ENCODE measurements at regions not wholly inside any gene's neighbourhood (a gene's known extent, or its start where the extent isn't known, plus 50 kb on each side); places are given as distances from the start of the nearest gene placed in this dataset.

- H3K27me3 ChIP-seq (ENCODE audit: insufficient read depth, poor library complexity, severe bottlenecking), result no peaks in the 10 kb centered on the region
- H3K27ac ChIP-seq (replicated peaks), result no peak overlapping the region
- no peak for TF ChIP-seq POLR2AphosphoS5 (IDR thresholded peaks at IDR 0.05; ENCODE audit: low read depth)
- TF ChIP-seq, protein P1, sequence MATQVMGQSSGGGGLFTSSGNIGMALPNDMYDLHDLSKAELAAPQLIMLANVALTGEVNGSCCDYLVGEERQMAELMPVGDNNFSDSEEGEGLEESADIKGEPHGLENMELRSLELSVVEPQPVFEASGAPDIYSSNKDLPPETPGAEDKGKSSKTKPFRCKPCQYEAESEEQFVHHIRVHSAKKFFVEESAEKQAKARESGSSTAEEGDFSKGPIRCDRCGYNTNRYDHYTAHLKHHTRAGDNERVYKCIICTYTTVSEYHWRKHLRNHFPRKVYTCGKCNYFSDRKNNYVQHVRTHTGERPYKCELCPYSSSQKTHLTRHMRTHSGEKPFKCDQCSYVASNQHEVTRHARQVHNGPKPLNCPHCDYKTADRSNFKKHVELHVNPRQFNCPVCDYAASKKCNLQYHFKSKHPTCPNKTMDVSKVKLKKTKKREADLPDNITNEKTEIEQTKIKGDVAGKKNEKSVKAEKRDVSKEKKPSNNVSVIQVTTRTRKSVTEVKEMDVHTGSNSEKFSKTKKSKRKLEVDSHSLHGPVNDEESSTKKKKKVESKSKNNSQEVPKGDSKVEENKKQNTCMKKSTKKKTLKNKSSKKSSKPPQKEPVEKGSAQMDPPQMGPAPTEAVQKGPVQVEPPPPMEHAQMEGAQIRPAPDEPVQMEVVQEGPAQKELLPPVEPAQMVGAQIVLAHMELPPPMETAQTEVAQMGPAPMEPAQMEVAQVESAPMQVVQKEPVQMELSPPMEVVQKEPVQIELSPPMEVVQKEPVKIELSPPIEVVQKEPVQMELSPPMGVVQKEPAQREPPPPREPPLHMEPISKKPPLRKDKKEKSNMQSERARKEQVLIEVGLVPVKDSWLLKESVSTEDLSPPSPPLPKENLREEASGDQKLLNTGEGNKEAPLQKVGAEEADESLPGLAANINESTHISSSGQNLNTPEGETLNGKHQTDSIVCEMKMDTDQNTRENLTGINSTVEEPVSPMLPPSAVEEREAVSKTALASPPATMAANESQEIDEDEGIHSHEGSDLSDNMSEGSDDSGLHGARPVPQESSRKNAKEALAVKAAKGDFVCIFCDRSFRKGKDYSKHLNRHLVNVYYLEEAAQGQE (IDR thresholded peaks at IDR 0.05; ENCODE audit: insufficient replicate concordance, low read depth), result no peak
- no peak for DNase-seq (ENCODE audit: low read depth in 1 of 2, low spot score in 1 of 2)
- no peak overlapping the region for H3K4me3 ChIP-seq (replicated peaks; ENCODE audit: insufficient read depth, low read length)
Measured at GRCh38 chr12:14262771-14263511, 102.5 kb upstream of the ATF7IP start.

DNA sequence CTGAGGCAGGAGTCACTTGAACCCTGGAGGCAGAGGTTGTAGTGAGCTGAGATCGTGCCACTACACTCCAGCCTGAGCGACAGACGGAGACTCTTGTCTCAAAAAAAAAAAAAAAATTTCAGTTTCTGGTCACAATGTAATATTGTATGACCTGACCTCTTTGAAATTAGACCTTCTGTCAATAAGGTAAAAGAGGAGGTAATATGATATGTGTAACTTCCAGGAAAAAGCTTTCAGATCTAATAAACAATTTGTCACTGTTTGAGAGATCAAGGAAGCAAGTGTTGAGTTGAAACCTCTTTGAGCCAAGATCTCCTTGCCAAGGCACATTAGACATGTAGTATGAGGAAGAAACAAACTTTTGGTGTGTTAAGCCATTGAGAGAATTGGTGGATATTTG lies 101.7 kb upstream of the ATF7IP start:
- no peaks in the 10 kb centered on the region for H3K27me3 ChIP-seq (ENCODE audit: insufficient read depth, poor library complexity, severe bottlenecking)
- no peak for DNase-seq (ENCODE audit: low read depth in 1 of 2, low spot score in 1 of 2)
- no peak overlapping the region for H3K4me3 ChIP-seq (replicated peaks; ENCODE audit: insufficient read depth, low read length)
- TF ChIP-seq, protein P1 (IDR thresholded peaks at IDR 0.05; ENCODE audit: insufficient replicate concordance, low read depth), result no peak
- TF ChIP-seq SPI1 (IDR thresholded peaks at IDR 0.05; ENCODE audit: borderline replicate concordance, low read depth), result no peak
- TF ChIP-seq POLR2AphosphoS5 (IDR thresholded peaks at IDR 0.05; ENCODE audit: low read depth), result no peak
- no peak for TF ChIP-seq GABPA (IDR thresholded peaks at IDR 0.05; ENCODE audit: low read depth)
- TF ChIP-seq, protein P2, sequence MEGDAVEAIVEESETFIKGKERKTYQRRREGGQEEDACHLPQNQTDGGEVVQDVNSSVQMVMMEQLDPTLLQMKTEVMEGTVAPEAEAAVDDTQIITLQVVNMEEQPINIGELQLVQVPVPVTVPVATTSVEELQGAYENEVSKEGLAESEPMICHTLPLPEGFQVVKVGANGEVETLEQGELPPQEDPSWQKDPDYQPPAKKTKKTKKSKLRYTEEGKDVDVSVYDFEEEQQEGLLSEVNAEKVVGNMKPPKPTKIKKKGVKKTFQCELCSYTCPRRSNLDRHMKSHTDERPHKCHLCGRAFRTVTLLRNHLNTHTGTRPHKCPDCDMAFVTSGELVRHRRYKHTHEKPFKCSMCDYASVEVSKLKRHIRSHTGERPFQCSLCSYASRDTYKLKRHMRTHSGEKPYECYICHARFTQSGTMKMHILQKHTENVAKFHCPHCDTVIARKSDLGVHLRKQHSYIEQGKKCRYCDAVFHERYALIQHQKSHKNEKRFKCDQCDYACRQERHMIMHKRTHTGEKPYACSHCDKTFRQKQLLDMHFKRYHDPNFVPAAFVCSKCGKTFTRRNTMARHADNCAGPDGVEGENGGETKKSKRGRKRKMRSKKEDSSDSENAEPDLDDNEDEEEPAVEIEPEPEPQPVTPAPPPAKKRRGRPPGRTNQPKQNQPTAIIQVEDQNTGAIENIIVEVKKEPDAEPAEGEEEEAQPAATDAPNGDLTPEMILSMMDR (IDR thresholded peaks at IDR 0.05; ENCODE audit: insufficient read depth, low read length), result no peak
- no peak overlapping the region for H3K27ac ChIP-seq (replicated peaks)

DNA sequence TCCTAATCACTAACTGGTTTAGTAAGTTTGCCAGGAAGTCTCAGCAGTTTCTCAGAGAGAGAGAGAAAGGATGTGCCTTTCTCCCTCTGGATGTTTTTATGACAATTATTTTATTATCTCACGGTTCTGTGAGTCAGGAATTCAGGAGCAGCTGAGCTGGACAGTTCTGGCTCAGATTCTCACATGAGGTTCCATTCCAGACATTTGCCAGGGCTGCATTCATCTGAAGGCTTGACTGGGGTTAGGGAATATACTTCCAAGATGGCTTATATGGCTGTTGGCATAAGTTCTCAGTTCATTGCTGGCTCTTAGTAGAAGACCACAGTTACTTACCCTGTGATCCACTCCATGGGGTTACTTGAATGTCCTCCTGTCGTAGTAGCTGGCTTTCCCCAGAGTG lies 101.2 kb upstream of the ATF7IP start:
- H3K4me3 ChIP-seq (replicated peaks; ENCODE audit: insufficient read depth, low read length), result no peak overlapping the region
- no peak for DNase-seq (ENCODE audit: low read depth in 1 of 2, low spot score in 1 of 2)
- H3K27me3 ChIP-seq (ENCODE audit: insufficient read depth, poor library complexity, severe bottlenecking), result no peaks in the 10 kb centered on the region
- TF ChIP-seq POLR2AphosphoS5 (IDR thresholded peaks at IDR 0.05; ENCODE audit: low read depth), result no peak
- TF ChIP-seq, protein P1 (IDR thresholded peaks at IDR 0.05; ENCODE audit: insufficient replicate concordance, low read depth), result peak; percentile 88
- peak overlapping the region; percentile 30 for H3K27ac ChIP-seq (replicated peaks)

DNA sequence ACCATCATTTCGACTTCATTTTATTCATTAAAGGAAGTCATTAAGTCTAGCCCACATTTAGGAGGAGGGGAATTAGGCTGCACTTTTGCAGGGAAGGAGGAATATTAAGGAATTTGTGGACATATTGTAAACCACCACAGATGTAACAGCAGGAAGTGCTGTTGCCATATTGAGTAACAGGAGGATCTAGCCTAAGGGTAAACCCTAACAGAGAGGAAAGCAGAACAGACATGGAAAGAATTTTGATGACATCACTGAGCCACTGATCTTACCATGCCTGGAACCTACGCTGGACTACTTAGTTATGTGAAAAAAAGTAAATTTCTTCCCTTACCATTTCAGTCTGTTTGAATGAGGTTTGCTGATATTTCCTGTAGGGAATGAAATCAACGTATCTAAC lies 100.7 kb upstream of the ATF7IP start:
- Histone ChIP-seq H3K27me3 (ENCODE audit: insufficient read depth, poor library complexity, severe bottlenecking) (no peaks in the 10 kb centered on the region), H3K4me3 (replicated peaks; ENCODE audit: insufficient read depth, low read length) (no peak overlapping the region), H3K27ac (replicated peaks) (peak overlapping the region; percentile 30)
- DNase-seq (ENCODE audit: low read depth in 1 of 2, low spot score in 1 of 2), result peak; percentile 55 to 69
- TF ChIP-seq, protein P1 (IDR thresholded peaks at IDR 0.05; ENCODE audit: insufficient replicate concordance, low read depth), result no peak
- TF ChIP-seq SPI1 (IDR thresholded peaks at IDR 0.05; ENCODE audit: borderline replicate concordance, low read depth) (peak; percentile 65; the same call in 1 of the 2 replicates), POLR2AphosphoS5 (IDR thresholded peaks at IDR 0.05; ENCODE audit: low read depth) (peak; percentile 47; the same call in 1 of the 2 replicates)
